GM20431 (cell line): ENCODE measurements at regions not wholly inside any gene's neighbourhood (a gene's known extent, or its start where the extent isn't known, plus 50 kb on each side); places are given as distances from the start of the nearest gene placed in this dataset.

ENCODE experiments used
- in situ Hi-C: fragments of 300-500 bp; cut with MseI, MboI; formaldehyde crosslinking; loops from one replicate; pipeline ENCODE4 v1.15.0; 2020; ENCODE audit warnings: low sequenced_read_pairs; ENCODE audit not compliant: unreplicated experiment

DNA sequence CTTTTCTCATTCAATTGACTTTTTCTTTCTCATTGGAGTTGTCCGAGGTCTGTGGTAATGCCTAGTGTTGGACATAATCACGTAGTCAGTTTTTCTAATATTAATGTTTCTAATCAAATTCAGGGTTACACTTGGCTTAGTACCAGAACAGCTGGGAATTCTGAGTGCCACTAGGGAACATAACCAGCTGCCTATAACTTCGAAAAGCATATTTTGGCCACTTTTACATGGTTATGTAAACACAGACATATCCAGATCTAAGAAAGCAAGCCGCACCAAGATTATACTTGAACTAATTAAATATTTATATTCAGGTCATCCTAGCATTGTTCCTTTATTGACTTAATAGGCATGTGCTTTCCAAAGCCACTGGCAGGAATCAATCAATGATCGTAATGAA is 91.1 kb upstream of the ARHGAP28 start:
- in situ Hi-C loops: no loop called here

DNA sequence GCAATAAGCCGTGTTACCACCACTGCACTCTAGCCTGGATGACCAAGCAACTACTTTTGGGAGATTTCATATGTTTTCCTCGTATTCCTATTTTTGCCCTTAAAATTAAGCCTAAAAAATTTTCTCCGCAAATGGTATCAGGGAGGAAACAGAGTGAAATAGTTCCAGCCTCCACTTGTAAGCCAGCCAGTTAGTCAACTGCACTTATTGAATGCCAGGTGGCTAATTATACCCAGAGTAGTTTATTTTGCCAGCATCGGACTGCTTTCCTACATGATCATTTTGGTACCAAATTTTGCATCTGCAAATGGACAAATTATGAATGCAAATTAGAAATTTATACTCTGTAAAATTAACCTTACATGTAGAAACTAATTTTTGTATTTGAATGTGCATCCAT is 90.2 kb upstream of the ARHGAP28 start:
- in situ Hi-C loops: no loop called here

DNA sequence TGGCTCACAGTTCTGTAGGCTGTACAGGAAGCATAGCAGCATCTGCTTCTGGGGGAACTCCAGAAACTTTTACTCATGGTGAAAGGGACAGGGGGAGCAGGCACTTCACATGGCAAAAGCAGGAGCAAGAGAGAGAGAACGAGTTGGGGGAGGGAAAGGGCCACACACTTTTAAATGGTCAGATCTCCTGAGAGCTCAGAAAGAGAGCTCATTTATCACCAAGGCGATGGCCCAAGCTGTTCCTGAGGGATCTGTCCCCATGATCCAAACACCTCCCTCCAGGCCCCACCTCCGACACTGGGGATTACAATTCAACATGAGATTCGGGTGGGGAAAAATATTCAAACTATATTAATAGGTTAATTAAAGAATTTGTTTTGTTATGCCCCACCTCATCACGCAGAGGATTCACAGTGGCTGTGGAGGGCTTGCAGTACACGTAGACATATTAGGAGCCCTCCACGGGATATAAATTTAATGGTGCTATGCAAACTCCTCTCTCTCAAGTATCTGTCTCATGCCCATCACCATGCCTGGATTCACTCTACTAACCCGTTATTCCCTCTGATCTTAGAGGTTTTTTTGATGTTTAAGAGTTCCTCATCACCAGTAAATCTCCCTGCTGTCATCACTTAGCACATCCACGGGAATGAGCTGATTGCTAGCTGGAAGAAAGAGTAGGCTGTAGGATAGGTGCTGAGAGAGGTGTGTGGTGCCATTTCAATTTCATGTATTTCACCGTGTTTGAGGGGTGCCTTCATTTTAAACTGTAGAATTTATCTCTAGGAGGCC is 84.5 kb upstream of the ARHGAP28 start:
- in situ Hi-C loops: no loop called here

GRCh38 chr18:6646801-6647200 is 82.7 kb upstream of the ARHGAP28 start:
- in situ Hi-C loops: no loop called here

DNA sequence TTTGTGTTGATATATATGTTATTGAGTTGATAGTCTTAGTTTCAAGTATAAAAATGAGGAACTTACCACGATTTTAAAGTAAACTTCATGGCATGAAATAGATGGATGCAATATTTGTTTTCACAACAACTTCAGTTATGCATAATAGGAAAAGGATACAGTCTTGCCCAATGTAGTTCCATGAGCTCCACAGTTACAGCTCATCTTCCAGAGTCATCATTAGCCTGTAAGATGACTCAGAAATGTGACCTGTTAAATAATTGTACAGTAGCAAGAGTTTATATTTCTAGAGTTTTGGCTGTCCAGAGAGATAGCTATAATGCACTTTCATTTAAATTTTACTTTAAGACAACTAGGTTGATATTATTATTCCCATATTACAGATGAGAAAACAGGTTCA is 80.9 kb upstream of the ARHGAP28 start:
- in situ Hi-C loops: no loop called here

DNA sequence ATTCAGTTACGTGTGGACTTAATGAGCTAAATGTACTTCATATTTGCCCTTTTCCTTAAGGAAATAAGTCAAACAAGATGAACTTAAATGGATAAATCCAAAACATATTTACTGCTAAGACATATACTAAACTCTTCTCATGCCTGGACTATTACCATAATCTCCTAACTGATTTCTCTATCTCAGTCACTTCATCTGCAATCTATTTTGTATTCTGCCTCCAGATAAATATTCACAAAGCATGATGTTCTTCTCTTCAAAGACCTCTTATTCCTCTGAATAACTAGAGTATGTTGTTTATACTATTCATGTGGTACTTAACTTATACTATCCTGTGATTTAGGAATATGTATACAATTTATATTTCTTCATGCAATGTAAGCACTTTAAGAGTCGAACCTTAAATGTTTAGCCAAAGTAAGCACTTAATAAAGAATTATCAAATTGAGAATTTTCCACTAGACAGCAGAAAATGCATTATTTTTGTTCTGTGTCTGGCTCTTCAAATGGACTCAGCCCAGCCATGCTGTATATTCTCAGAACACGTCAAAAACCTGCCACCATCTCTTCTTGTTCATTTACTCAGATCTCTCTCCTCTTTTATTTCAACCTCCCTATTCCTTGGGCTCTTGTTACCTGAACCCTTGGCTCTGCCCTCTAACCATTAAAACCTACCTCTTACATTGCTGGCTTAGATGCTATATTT is 79.9 kb upstream of the ARHGAP28 start:
- in situ Hi-C loops: no loop called here

DNA sequence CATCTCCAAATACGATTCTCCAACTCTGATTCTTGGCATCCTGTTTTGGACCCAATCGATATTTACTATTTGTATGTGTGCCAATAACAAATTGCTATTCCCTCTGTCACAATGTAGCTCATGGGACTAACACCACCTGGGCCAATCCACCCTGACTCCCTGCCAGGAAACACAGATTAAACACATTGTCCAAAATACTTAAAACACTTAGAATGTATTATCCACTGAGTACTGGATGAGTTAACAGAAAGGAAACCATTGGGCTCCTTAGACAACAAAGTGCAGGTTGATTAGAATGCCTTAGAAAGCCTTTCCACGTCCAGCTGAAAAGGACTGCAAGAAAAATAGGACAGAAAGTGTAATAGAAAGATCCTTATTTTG is 79.4 kb upstream of the ARHGAP28 start:
- in situ Hi-C loops: no loop called here

GRCh38 chr18:6650747-6651146 is 78.8 kb upstream of the ARHGAP28 start:
- in situ Hi-C loops: no loop called here

DNA sequence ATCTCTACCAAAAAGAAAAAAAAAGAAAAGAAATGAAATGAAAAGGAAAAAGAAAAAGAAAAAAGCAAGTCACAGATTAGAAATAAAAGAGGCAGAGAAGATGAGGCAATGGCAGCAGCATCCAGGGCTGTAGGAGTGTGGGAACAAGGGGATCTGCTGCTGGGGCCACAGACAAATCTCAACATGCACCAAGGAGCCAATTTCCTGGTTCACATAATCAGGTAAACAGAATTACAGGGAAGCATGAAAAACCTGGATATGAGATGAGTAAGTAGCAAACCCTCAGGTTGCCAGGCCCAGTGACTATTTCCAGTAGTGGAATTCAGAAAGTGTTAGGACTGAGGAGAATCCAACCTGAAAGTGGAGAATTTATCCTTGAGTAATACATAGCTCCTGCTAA is 77.4 kb upstream of the ARHGAP28 start:
- in situ Hi-C loops: no loop called here

GRCh38 chr18:6653880-6654279 is 75.6 kb upstream of the ARHGAP28 start:
- in situ Hi-C loops: no loop called here

GRCh38 chr18:6659963-6660725 is 69.4 kb upstream of the ARHGAP28 start:
- in situ Hi-C loops: no loop called here

DNA sequence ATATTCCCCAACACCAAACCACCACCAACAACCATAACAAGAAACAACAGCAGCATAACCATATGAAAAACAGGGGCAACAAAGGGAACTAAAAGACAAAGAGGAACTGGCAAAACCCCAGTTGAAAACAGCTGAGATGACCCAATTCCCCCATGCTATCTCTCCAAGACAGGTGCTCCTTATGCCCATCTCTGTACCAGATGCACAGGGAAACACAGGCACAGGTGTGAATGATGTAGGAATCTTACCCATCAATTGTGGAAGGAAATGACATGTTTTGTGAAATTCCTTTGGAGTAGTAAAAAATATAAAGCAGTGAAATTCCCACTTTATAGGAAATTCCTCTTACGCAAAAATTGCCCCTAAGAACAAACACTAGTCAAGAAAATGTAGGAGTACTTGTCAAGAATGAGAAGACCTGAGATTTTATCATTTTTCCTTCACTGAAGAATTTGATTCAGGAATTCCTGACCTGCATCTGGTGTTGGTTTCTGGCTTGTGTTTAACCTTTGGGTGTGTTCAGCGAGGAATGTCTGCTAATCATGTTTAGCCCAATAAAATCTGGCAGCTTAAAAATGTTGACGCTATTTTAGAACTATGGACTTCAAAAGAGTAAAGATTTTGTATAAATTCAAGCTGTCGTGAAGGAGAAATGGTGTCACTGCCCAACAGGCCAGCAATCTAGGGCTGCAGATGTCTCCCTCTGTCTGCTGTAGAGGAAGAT is 67.7 kb upstream of the ARHGAP28 start:
- in situ Hi-C loops: no loop called here

GRCh38 chr18:6666012-6666685 is 63.4 kb upstream of the ARHGAP28 start:
- in situ Hi-C loops: no loop called here

DNA sequence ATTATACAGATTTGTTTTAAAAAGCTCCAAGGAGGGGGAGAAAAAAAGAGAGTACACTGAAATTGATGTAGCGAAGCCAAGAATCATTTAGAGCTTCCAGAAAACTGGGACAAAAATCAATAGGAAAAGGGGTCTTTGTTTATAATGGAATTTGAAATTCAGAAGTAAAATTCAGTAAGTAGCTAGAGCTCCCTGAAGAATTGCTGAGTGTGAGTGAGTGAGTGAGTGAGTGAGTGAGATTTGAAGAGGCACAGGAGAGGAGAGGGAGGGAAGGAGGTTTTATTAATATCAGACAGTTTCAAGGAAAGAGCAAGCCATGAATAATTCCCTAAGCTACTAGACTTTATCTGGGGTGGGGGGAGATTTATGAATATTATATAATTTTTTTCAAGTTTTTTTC is 60.7 kb upstream of the ARHGAP28 start:
- in situ Hi-C loops: no loop called here

- in situ Hi-C loops: no loop called here
Observed at GRCh38 chr18:6672821-6673308, 56.7 kb upstream of the ARHGAP28 start.

DNA sequence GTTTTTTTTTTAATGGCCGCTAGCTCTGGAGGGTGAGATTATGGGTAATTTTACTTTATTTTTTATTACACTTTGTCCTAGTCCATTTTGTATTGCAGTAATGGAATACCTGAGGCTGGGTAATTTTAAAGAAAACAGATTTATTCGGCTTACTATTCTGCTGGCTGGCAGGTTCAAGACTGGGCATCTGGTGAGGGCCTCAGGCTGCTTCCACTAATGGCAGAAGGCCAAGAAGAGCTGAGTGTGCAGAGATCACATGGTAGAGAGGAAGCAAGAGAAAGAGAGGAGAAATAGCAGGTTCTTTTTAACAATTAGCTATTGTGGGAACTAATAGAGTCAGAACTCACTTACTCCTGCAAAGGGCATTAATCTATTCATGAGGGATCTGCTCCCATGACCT is 52.4 kb upstream of the ARHGAP28 start:
- in situ Hi-C loops: no loop called here

DNA sequence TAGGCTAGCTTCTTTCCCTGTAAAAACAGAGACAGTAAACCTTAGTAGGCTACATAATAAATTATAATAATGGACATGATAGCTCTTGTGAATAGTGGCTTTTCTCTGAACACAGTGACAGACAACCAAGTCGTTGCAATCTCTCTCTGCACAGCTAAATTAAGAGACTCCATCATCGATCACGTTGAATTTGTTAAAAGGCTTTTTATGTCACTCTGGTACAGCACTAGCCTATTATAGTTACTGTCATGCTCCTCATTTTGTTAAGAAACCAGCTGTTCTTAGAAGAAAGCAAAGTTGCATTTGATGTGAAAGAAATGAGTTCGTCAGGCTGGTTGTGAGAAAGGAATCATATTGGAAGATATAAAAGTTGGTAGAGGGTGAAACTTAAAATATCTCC is 50.3 kb upstream of the ARHGAP28 start:
- in situ Hi-C loops: no loop called here
